ENCODE measurements at regions not wholly inside any gene's neighbourhood (a gene's known extent, or its start where the extent isn't known, plus 50 kb on each side); places are given as distances from the start of the nearest gene placed in this dataset.

GRCh38 chr4:133812954-133813353 lies 388.6 kb downstream of the PABPC4L start:
- no peak overlapping the region for H3K4me3 Mint-ChIP-seq
- ChIA-PET POLR2A (no interaction called here), CTCF (no interaction called here)
- no peak overlapping the region for H3K27ac Mint-ChIP-seq
- peaks cover under 1% of the 10 kb centered on the region for H3K9me3 Mint-ChIP-seq
- H3K4me1 Mint-ChIP-seq = no peaks in the 10 kb centered on the region
- no peaks in the 10 kb centered on the region for H3K27me3 Mint-ChIP-seq
- no peaks in the 10 kb centered on the region for H3K36me3 Mint-ChIP-seq (ENCODE audit: low read depth)
- DNase-seq = no peak

GRCh38 chr4:133812236-133812635 lies 389.4 kb downstream of the PABPC4L start:
- Mint-ChIP-seq H3K36me3 (ENCODE audit: low read depth) (no peaks in the 10 kb centered on the region), H3K4me3 (no peak overlapping the region), H3K27me3 (no peaks in the 10 kb centered on the region), H3K27ac (no peak overlapping the region), H3K4me1 (no peaks in the 10 kb centered on the region), H3K9me3 (no peaks in the 10 kb centered on the region)
- no peak for DNase-seq
- ChIA-PET POLR2A (no interaction called here), CTCF (no interaction called here)

DNA sequence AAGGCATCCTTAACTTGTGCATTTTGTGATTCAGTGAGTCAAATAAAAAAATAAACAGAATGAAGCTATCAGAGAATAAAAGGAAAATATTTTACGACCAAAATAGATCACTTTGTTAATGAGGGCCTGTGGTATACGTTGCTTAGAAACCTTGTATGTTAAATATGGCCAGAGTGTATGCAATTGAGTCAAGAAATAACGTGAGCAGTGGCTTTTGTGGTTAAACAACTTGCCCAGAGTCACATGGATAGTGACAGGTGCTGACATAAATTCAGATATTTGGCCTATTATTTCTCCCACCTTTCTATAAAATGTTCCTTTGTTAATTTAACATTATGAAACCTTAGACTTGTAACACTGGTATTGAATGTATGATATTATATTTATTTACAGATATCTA lies 393.4 kb downstream of the PABPC4L start:
- Mint-ChIP-seq H3K4me1 (no peaks in the 10 kb centered on the region), H3K36me3 (ENCODE audit: low read depth) (no peaks in the 10 kb centered on the region), H3K9me3 (no peaks in the 10 kb centered on the region), H3K4me3 (no peak overlapping the region), H3K27me3 (no peaks in the 10 kb centered on the region), H3K27ac (no peak overlapping the region)
- ChIA-PET POLR2A (no interaction called here), CTCF (no interaction called here)
- no peak for DNase-seq

- Mint-ChIP-seq H3K4me3 (no peak overlapping the region), H3K27me3 (no peaks in the 10 kb centered on the region), H3K4me1 (no peaks in the 10 kb centered on the region), H3K9me3 (no peaks in the 10 kb centered on the region), H3K27ac (no peak overlapping the region), H3K36me3 (ENCODE audit: low read depth) (no peaks in the 10 kb centered on the region)
- POLR2A ChIA-PET = no interaction called here
- no peak for DNase-seq
- CTCF ChIA-PET = no interaction called here
Measured at GRCh38 chr4:133803341-133803740, 398.2 kb downstream of the PABPC4L start.

GRCh38 chr4:133802359-133803140 lies 399.0 kb downstream of the PABPC4L start:
- no peaks in the 10 kb centered on the region for H3K4me1 Mint-ChIP-seq
- H3K27ac Mint-ChIP-seq = no peak overlapping the region
- no peaks in the 10 kb centered on the region for H3K36me3 Mint-ChIP-seq (ENCODE audit: low read depth)
- ChIA-PET CTCF (no interaction called here), POLR2A (no interaction called here)
- no peak overlapping the region for H3K4me3 Mint-ChIP-seq
- H3K27me3 Mint-ChIP-seq = no peaks in the 10 kb centered on the region
- no peaks in the 10 kb centered on the region for H3K9me3 Mint-ChIP-seq
- DNase-seq = no peak

DNA sequence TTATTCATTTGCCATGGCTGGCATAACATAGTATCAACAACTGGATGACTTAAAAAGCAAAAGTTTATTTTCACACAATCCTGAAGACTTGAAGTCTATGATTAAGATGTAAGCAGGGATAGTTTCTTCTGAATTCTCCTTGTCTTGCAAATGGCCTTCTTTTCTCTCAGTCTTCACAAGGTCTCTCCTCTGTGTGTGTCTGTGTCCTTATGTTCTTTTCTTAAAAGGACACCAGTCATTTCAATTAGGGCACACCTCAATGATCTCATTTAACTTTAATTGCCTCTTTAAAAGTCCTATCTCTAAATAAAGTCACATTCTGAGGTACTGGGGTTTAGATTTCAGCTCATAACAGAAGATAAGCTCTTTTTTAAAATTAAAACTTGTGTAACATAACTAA lies 399.7 kb downstream of the PABPC4L start:
- H3K27ac Mint-ChIP-seq = no peak overlapping the region
- DNase-seq = no peak
- ChIA-PET POLR2A (no interaction called here), CTCF (no interaction called here)
- no peaks in the 10 kb centered on the region for H3K9me3 Mint-ChIP-seq
- H3K4me3 Mint-ChIP-seq = no peak overlapping the region
- H3K27me3 Mint-ChIP-seq = no peaks in the 10 kb centered on the region
- no peaks in the 10 kb centered on the region for H3K36me3 Mint-ChIP-seq (ENCODE audit: low read depth)
- H3K4me1 Mint-ChIP-seq = no peaks in the 10 kb centered on the region

DNA sequence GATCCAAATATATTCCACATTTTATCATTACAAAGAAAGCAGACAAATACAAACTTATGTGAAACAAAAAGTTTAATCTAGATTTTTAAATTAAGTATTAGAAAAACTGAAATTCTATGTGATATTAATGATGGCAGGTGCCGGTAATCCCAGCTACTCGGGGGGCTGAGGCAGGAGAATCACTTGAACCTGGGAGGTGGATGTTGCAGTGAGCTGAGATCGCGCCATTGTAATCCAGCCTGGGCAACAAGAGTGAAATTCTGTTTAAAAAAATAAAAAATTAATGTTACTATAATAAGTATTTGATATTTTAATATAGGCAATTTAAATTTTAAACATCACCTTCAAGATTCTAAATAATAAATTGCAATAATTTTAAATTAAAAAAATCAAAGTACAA lies 400.6 kb downstream of the PABPC4L start:
- no peaks in the 10 kb centered on the region for H3K36me3 Mint-ChIP-seq (ENCODE audit: low read depth)
- DNase-seq = no peak
- H3K27me3 Mint-ChIP-seq = no peaks in the 10 kb centered on the region
- ChIA-PET POLR2A (no interaction called here), CTCF (no interaction called here)
- H3K9me3 Mint-ChIP-seq = no peaks in the 10 kb centered on the region
- no peak overlapping the region for H3K4me3 Mint-ChIP-seq
- H3K27ac Mint-ChIP-seq = no peak overlapping the region
- H3K4me1 Mint-ChIP-seq = no peaks in the 10 kb centered on the region

DNA sequence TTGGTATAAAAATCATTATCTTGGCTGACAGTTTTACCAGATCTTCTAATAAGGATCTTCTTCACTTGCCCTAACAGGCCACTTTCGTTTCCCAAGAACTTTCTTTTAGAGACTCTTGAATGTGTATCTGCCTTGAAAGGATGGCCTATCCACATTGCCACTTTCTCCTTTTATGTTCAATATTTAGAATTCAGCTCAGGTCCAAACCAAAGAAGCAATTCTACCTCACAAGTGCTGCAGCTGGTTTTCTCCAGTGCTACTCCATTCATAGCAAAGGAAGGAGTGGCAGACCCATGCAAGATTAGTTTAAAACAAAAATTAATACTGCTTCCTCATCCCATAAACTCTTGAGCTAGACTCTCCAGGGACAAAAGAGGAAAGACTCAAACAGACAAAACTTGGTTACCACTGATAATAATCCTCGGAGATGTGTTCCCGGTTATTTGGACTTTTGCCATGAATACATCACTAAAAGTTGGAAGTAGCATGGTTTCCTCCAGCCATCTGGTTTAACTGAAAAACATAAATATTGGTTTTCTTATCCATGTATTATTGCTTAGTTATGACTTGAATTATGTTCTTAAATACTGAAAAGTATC lies 401.8 kb downstream of the PABPC4L start:
- Mint-ChIP-seq H3K4me3 (no peak overlapping the region), H3K27ac (no peak overlapping the region), H3K27me3 (no peaks in the 10 kb centered on the region), H3K9me3 (no peaks in the 10 kb centered on the region), H3K4me1 (no peaks in the 10 kb centered on the region), H3K36me3 (ENCODE audit: low read depth) (no peaks in the 10 kb centered on the region)
- ChIA-PET POLR2A (no interaction called here), CTCF (no interaction called here)
- DNase-seq = no peak

DNA sequence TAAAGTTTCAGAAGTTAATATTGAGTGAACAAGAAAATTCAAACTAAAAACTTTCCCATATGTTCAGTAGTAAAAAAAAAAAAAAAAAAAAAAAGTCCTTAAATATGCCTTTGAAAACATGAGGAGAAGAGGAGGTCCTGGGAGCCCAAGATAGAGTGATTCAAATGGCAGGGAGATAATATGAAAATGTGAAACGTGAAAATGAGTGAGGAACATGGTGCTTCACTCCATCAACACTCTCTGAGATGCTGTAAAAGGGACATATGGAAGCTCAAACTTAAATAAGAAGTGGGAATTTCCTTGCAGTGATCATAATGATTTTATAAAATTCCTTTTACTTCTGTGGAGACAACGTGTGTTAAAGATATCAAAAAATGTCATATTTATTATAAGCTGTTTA lies 423.9 kb downstream of the PABPC4L start:
- no peaks in the 10 kb centered on the region for H3K36me3 Mint-ChIP-seq (ENCODE audit: low read depth)
- H3K4me3 Mint-ChIP-seq = no peak overlapping the region
- no peaks in the 10 kb centered on the region for H3K4me1 Mint-ChIP-seq
- no peaks in the 10 kb centered on the region for H3K27me3 Mint-ChIP-seq
- H3K27ac Mint-ChIP-seq = no peak overlapping the region
- POLR2A ChIA-PET = no interaction called here
- CTCF ChIA-PET = no interaction called here
- no peak for DNase-seq
- H3K9me3 Mint-ChIP-seq = peaks cover 3% of the 10 kb centered on the region

DNA sequence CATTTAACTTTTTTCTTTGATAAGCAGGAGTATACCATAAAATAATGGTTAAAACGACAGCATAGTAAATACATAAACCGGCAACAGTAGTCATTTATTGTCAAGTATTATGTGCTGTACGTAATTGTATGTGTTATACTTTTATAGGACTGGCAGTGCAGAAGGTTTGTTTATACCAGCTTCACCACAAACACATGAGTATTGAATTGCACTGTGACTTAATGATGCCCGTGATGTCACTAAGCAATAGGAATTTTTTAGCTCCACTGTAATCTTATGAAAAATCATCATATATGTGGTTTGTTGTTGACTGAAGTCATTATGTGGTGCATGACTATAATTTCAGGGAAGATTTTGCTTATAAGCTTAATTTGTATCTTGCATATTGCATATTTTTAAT lies 424.6 kb downstream of the PABPC4L start:
- CTCF ChIA-PET = no interaction called here

GRCh38 chr4:133776503-133776902 lies 425.1 kb downstream of the PABPC4L start:
- Mint-ChIP-seq H3K27ac (no peak overlapping the region), H3K27me3 (no peaks in the 10 kb centered on the region), H3K36me3 (ENCODE audit: low read depth) (no peaks in the 10 kb centered on the region), H3K4me1 (no peaks in the 10 kb centered on the region), H3K9me3 (no peaks in the 10 kb centered on the region), H3K4me3 (no peak overlapping the region)
- POLR2A ChIA-PET = no interaction called here
- DNase-seq = no peak
- CTCF ChIA-PET = no interaction called here

More for the DNA sequence above, 424.6 kb downstream of the PABPC4L start:
- Mint-ChIP-seq H3K27ac (no peak overlapping the region), H3K27me3 (no peaks in the 10 kb centered on the region), H3K4me1 (no peaks in the 10 kb centered on the region), H3K36me3 (ENCODE audit: low read depth) (no peaks in the 10 kb centered on the region), H3K9me3 (no peaks in the 10 kb centered on the region), H3K4me3 (no peak overlapping the region)
- no peak for DNase-seq
- POLR2A ChIA-PET = no interaction called here

DNA sequence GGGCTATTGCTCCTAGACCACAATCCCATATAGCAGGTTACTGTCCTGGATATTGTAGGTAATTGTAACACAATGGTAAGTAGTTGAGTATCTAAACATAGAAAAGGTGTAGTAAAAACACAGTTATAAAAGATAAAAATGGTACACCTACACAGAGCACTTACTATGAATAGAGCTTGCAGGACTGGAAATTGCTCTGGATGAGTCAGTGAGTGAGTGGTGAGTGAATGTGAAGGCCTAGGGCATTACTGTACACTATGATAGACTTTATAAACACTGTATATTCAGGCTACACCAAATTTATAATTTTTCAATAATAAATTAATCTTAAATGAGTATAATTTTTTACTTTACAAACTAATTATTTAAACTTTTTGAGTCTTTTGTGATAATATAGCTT lies 425.7 kb downstream of the PABPC4L start:
- Mint-ChIP-seq H3K9me3 (no peaks in the 10 kb centered on the region), H3K4me1 (no peaks in the 10 kb centered on the region), H3K36me3 (ENCODE audit: low read depth) (no peaks in the 10 kb centered on the region), H3K27ac (no peak overlapping the region), H3K4me3 (no peak overlapping the region), H3K27me3 (no peaks in the 10 kb centered on the region)
- ChIA-PET POLR2A (no interaction called here), CTCF (no interaction called here)
- DNase-seq = no peak

DNA sequence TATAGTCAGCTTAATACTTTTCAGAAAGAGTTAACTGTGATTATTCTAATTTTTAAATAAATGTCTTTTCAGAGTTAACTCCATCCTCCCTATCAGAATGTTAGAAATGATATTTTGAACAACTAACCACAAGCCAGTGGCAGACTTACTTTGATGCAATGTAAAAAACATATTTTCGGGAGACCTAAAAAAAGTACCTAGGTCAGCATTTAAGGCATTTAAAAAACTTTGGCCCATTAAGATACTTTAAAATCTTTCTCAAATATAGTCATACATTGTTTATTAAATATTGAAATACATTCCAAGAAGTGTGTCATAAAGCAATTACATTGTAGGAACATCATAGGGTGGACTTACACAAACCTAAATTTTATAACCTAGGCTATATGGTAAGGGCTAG lies 426.1 kb downstream of the PABPC4L start:
- H3K27ac Mint-ChIP-seq = no peak overlapping the region
- H3K4me1 Mint-ChIP-seq = no peaks in the 10 kb centered on the region
- H3K9me3 Mint-ChIP-seq = no peaks in the 10 kb centered on the region
- POLR2A ChIA-PET = no interaction called here
- H3K4me3 Mint-ChIP-seq = no peak overlapping the region
- CTCF ChIA-PET = no interaction called here
- no peaks in the 10 kb centered on the region for H3K36me3 Mint-ChIP-seq (ENCODE audit: low read depth)
- no peaks in the 10 kb centered on the region for H3K27me3 Mint-ChIP-seq
- DNase-seq = no peak

DNA sequence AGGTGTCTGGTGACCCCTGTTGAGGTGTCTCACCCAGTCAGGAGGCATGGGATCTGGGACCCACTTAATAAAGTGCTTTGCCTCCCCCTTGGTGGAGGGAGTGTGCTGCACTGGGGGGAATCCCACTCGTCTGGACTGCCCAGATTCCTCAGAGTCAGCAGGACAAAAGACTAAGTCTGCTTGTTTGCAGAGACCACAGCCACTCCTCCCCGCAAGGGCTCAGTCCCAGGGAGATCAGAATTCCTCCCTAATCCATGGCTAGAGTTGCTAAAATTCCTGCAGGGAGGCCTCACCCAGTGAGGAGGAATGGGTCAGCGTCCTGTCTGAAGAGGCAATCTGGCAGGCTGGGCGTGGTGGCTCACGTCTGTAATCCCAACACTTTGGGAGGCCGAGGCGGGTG lies 442.2 kb downstream of the PABPC4L start:
- ChIA-PET POLR2A (no interaction called here), CTCF (no interaction called here)
- H3K27ac Mint-ChIP-seq = no peak overlapping the region
- DNase-seq = no peak
- no peaks in the 10 kb centered on the region for H3K4me1 Mint-ChIP-seq
- H3K9me3 Mint-ChIP-seq = peaks cover 6% of the 10 kb centered on the region
- no peaks in the 10 kb centered on the region for H3K36me3 Mint-ChIP-seq (ENCODE audit: low read depth)
- H3K27me3 Mint-ChIP-seq = no peaks in the 10 kb centered on the region
- no peak overlapping the region for H3K4me3 Mint-ChIP-seq
